ENCODE measurements at regions not wholly inside any gene's neighbourhood (a gene's known extent, or its start where the extent isn't known, plus 50 kb on each side); places are given as distances from the start of the nearest gene placed in this dataset.

DNA sequence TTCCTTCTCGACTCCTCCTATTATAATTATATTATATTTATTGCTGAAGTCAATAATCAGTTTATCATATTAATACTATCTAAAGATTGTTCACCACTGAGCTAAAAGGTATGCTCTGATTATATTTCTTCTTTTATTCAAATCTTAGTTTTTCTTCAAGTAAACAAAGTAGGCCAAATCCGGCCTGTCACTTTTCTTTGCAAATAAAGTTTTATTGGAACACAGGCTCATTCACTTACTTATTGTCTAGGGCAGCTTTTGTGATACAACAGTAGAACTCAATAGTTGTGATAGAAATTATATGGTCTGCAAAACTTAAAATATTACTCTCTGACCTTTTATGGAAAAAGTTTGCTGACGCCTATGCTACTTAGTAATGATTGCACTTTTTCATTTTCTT lies 92.4 kb upstream of the DNAJC19 start:
- no peak for DNase-seq (ENCODE audit: low read depth in 2 of 2)

DNA sequence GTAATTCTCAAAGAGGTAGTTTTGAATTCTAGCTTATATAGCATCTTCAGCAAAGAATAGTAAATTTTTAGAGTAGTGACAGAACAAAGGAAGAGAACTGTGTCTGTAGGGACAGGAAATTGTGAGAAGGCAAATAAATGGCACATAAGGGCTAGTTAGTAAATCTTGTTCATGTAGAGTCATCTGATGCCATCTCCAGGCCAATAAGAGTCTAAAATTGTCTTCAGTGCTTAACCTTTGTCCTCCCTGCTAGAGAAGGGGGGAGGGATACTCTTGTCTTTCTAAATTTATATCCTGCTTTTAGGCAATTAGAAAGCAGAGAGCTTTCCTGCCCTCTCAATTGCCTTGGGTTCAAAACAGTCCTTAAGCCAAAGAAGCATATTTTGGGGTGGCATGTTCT lies 87.0 kb upstream of the DNAJC19 start:
- DNase-seq (ENCODE audit: low read depth in 2 of 2): no peak

DNA sequence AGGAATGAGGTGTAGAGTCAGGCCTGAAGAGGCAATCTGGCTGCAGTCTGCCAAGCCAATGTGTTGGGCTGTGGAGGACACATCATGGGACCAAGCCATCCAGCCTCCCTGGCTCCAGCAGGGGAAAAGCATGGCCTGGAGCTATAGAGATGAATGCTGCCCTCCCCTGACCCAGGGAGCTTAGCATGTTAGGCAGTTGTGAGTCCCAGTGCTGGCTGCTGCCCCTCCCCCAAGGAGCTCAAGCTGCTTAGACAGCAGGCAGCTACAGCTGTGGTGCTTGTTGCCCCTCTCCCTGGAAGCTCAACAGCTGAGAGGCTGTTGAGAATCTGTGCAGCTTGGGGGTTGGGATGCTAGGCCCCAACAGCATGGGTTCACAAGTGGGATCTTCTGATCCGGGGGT lies 85.6 kb upstream of the DNAJC19 start:
- no peak for DNase-seq (ENCODE audit: low read depth in 2 of 2)

DNA sequence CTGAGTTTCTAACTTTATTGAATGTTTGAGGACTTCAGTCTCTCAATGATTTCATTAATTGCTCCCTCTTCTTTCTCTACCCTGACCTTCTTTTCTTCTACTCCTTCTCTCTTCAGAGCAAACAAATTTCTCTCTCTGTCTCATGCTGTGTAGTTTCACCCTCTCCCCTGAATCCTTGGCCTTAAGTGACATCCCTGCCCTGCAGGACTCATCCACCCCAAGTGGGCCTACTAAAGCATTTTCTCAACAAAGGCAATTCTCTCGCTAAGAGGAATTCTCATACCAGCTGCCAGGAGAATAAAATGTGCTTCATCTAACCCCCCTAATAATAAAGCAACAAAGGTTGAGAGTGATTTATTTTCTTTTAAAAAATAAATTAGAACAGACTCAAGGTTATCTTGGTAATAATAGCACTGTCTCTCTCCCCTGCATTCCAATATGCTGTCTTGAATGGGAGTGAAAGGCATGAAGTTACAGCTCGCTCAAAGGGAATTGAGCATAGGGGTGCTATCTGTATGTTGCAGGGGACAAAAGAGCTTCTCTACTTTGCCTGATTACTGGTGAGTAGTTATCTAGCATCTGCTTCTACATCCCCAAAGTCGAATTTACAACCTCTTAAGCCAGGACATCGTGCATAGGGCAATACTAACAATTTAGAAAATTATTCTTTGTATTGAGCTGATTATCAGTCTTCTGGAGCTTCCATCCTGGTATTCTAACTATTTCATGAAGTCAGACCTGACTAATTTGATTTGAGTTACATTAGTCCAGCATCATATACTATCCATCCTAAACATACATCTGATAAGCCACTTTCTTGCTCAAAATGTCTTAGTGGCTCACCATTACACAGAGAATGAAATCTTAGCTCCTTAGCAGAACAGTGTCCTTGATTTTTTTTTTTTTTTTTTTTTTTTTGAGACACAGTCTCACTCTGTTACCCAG lies 76.9 kb upstream of the DNAJC19 start:
- DNase-seq (ENCODE audit: low read depth in 2 of 2): no peak

DNA sequence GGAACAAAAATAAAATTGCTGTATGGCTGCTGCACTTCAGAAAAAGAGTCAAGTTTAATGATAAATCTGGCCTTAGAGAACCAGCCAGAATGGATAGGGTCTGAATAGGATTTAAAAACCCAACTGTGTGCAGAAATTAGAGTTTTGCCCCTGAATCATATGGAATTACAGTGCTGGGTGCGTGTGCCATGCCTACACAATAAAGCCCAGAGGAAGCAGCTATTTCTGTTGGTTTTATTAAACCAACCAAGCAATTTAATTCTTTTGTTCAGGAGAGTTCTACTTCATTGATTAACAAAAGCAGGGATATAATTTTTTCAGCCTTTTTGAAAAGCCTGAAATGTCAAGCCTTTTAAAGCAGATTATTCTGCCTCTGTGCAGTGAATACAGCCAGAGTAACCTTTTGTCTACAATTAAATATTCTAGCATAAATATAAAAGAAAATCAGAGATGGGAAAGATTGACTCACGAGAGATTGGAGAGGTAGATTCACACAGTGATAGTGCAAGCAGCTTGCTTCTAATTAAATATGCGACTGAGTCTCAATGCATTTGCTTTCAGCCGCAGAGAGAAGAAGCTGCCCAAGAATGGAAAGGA lies 66.7 kb upstream of the DNAJC19 start:
- DNase-seq (ENCODE audit: low read depth in 2 of 2): no peak

DNA sequence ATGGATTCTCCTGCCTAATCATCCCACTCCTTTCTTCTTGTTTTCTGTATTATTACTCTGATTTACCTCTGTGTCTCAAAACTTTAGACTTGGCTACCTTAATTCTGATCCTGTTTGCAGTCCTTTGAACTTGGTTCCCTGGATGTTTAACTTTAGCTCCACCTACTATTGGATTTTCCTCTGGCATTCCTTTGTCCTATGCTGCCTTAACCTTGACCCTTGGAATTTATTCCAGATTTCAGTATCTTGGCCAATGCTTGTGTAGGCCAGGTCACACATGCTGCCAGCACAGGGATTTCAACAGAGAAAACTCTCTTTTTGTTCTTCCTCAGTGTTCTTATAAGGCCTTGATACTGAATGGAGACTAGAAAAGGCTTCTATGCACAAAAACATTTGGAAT lies 65.0 kb upstream of the DNAJC19 start:
- DNase-seq (ENCODE audit: low read depth in 2 of 2): no peak

DNA sequence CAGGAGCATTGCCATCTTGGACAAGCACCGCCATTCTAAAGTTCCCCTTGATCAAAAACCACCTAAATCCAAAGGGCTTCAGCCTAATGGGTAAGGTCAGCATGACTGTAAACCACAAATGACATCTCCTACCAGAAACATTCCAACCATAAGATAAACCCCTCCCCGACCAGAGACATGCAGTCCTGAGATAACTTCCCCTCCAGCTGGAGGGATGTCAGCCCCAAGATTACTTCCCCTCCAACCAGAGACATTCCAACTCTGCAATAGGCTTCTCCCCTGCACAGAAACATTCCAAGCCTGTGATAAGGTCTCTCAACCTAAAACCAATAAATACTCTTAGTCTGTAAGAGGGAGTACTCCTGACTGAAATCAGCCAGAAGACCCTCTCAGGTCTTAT lies 62.7 kb upstream of the DNAJC19 start:
- no peak for DNase-seq (ENCODE audit: low read depth in 2 of 2)

DNA sequence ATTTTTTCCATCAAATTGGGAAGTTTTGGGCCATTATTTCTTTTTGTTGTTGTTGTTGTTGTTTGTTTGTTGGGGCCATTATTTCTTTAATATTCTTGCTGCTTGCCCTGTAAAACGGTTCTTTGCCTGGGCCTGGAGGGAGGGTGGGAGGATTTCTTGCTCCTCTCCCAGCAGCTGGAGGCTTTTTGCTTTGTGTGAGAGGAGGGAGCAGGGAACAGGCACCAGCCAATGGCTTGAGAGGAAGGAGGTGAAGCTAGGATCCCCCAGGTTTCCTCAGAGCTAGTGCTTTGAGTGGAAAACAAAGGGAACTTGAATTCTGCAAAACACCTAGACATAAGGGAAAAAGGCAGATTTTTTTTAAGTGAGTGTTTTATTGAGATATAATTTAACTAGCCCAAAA lies 61.2 kb upstream of the DNAJC19 start:
- DNase-seq (ENCODE audit: low read depth in 2 of 2): no peak

DNA sequence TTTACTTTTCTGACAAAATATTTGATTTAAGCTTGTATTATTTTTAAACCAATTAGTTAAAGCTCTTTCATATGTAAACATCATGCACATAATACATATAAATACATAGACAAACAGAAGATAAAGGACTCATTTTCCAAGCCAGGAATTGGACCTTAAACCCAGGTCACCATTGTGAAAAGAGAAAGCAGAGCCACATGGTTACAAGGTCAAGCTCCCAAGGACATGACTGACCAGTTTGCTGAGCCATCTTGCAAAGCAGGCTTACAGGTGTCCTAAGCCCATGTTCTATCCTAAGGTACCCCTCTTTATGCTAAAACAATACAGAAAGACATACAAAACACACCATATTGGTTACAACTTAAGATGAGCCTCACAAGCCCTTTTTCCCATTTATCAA lies 50.5 kb upstream of the DNAJC19 start:
- DNase-seq (ENCODE audit: low read depth in 2 of 2): no peak
